Cardiac fibroblast (primary cell): ENCODE measurements at regions not wholly inside any gene's neighbourhood (a gene's known extent, or its start where the extent isn't known, plus 50 kb on each side); places are given as distances from the start of the nearest gene placed in this dataset.

Experiments
- DNase-seq, 2 donors: peaks; one replicate each; pipeline versions ENCODE4 v3.0.0 to v3.0.0-alpha.2; 2010; ENCODE audit warnings: low read depth in 2 of 2
- H3K4me3 ChIP-seq, 2 donors: replicated peaks in 1 of 2; 1 replicate in 1 of 2; 2 replicates in 1 of 2; pipeline ENCODE4 v1.5.1; 2011; ENCODE audit warnings: low read depth in 2 of 2, low read length in 2 of 2, mild to moderate bottlenecking in 2 of 2, moderate library complexity in 1 of 2
- TF ChIP-seq, protein P1 (sequence below): IDR thresholded peaks from one replicate; pipeline ENCODE4 v1.5.1; 2011; ENCODE audit warnings: low read depth, mild to moderate bottlenecking, low read length, inconsistent platforms

DNA sequence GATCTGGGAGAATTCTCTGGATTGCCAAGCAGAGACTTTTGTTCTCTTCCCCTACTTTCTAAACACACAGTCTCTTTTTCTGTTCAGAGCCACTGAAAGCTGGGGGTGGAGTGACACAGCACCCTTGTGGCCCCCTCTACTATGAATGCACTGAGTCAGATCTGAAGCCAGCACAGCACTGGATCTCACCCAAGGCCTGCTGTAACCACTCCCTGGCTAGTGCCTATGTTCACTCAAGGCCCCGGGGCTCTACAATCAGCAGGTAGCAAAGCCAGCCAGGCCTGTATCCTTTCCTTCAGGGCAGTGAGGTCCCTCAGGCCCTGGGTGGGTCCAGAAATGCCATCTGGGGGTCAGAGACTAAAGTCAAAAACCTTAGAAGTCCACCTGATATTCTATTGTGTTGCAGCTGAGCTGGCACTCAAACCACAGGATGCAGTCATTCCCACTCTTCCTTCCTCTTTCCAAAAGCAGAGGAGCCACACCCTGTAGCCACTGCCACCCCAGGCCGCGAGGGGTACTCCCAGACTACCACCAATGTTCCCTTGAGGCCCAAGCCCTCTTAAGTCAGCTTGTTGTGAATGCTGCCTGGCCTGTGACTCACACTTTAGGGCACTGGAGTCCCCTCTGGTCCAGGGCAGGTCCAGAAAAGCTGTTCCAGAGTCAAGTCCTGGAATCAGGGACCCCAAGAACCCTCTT, 110.1 kb upstream of the RXFP2 start:
- H3K4me3 ChIP-seq: no peak overlapping the region
- DNase-seq: peak; percentile 35 to 77
- TF ChIP-seq, protein P1, sequence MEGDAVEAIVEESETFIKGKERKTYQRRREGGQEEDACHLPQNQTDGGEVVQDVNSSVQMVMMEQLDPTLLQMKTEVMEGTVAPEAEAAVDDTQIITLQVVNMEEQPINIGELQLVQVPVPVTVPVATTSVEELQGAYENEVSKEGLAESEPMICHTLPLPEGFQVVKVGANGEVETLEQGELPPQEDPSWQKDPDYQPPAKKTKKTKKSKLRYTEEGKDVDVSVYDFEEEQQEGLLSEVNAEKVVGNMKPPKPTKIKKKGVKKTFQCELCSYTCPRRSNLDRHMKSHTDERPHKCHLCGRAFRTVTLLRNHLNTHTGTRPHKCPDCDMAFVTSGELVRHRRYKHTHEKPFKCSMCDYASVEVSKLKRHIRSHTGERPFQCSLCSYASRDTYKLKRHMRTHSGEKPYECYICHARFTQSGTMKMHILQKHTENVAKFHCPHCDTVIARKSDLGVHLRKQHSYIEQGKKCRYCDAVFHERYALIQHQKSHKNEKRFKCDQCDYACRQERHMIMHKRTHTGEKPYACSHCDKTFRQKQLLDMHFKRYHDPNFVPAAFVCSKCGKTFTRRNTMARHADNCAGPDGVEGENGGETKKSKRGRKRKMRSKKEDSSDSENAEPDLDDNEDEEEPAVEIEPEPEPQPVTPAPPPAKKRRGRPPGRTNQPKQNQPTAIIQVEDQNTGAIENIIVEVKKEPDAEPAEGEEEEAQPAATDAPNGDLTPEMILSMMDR: no peak

DNA sequence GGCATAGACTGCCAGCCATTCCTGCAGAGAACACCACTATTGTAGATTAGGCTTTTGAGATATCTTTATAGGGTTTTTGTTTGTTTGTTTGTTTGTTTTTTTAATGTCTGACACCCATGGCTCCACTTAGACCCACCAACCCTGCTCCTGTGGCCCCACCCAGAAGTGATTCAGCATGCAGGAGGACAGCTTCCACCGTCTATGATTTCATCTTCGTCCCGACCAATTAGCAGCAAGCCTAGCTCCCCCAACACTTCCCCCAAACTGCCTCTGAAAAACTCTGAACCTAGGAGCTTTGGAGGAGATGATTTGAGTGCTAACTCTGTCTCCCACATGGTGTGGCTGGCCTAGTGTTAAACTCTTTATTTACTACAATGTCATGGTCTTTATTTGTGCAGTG, 108.3 kb upstream of the RXFP2 start:
- peak in 1 of 2 donors; percentile 54 for DNase-seq
- H3K4me3 ChIP-seq: no peak overlapping the region
- TF ChIP-seq, protein P1: no peak

DNA sequence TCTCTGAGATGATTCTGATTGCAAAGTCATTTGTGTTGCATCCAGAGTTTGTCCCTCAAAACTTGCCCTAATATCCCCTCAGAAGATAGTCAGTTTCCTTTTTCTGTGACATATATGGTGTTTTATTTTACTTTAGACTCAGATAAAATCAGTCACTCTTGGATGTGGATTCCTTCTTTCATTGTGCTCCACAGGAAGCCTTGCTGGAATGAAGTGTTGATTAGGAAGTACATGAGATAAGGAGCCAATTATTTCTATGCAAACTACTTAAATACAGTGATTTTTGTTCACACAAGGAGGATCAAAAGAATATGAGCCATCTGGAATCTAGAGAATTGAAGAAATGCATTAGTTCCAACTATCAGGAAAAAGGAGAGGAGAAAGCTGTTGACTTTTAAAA, 107.6 kb upstream of the RXFP2 start:
- DNase-seq: no peak
- H3K4me3 ChIP-seq: no peak overlapping the region
- TF ChIP-seq, protein P1: no peak

DNA sequence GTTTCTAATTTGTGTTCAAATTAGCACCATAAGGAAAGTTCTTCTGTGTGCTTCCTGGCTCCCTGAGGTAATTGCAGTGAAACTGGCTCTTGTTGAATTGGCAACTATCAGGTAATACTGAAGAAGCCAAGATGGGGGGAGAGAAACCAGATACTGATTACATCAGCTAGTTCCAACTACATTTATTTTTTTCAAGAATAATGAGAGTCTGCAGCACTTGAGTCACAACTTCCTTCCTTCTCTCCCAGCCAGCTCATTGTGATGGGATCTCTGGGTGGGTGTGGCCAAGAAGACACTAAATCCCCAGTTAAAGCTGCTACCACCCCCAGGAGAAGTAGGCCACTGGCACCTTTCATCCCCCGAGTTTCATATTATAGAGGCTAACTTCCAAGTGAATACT, 100.7 kb upstream of the RXFP2 start:
- peak; percentile 80 to 94 for DNase-seq
- TF ChIP-seq, protein P1: no peak
- no peak overlapping the region for H3K4me3 ChIP-seq

DNA sequence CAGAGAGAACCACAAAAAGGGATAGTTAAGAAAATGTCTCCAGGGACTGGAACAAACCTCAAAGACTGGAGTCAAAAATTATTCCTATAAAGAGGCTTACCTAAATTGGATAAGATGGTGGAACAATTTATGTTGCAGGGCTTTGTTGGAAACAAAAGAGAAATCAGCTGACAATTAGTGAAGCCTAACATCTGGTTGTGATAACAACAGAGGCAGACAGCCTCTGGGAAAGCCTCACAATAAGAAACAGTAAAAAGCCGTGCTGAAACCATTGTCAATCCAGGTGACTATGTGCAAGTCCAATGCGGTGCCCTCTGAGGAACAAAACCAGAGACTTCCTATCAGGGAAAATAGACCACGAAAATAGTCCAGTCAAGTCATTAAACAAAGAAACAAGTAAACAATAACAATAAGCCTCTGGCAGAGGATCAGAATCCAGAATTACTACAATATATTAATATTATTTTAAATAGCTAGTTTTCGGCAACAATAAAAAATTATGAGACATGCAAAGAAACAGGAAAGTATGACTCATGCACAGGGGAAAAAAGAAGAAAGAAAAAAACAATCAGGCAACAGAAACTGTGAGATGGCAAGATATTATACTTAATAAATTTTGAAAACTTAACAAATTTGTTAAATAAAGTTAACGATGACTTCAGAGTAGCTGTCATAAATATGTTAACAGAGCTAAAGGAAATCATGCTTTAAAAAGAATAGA, 99.7 kb upstream of the RXFP2 start:
- no peak overlapping the region for H3K4me3 ChIP-seq
- TF ChIP-seq, protein P1: no peak
- peak; percentile 36 to 69 for DNase-seq

DNA sequence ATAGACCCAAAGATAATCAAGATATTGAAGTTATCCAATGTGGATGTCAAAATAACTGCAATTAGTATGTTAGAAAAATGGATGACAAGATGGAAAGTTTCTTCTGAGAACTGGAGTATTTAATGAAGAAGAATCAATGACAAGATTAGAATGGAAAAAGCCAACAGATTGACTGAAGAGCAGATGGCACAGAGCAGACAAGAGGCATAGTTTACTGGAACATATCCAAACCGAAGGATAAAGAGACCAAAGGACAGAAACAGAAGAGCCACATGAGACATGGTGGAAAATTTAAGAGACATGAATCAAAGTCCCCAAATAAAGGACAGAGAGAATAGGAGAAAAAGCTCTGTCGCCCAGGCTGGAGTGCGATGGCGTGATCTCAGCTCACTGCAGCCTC, 89.6 kb upstream of the RXFP2 start:
- TF ChIP-seq, protein P1: no peak
- no peak for DNase-seq
- no peak overlapping the region for H3K4me3 ChIP-seq
